CD4-positive, CD25-positive, alpha-beta regulatory T cell (primary cell): ENCODE measurements at regions not wholly inside any gene's neighbourhood (a gene's known extent, or its start where the extent isn't known, plus 50 kb on each side); places are given as distances from the start of the nearest gene placed in this dataset.

Experiments
- ATAC-seq, 2 donors: fragments of 150-1000 bp; cut with Tn5 transposase; one replicate each; pipeline ENCODE4 v1.10.0; 2021; ENCODE audit warnings: low read depth in 2 of 2, moderate number of reproducible peaks in 2 of 2, moderate library complexity in 1 of 2
- DNase-seq, 3 donors: peaks; one replicate each; pipeline versions ENCODE4 v3.0.0 to v3.0.0-alpha.2; 2012 to 2022; ENCODE audit warnings: mixed read lengths in 1 of 3
- H3K27ac ChIP-seq: one replicate; pipeline ENCODE4 v1.7.0; 2013; ENCODE audit warnings: mild to moderate bottlenecking, low read length; ENCODE audit not compliant: insufficient read depth, poor library complexity, severe bottlenecking
- H3K27me3 ChIP-seq: one replicate; pipeline ENCODE4 v1.7.0; 2013; ENCODE audit warnings: low read length; ENCODE audit not compliant: control insufficient read depth, insufficient read depth
- H3K36me3 ChIP-seq: one replicate; pipeline ENCODE4 v1.7.0; 2013; ENCODE audit warnings: mild to moderate bottlenecking, low read length, moderate library complexity; ENCODE audit not compliant: control insufficient read depth, insufficient read depth
- H3K4me1 ChIP-seq: 2 replicates; pipeline ENCODE4 v1.7.0; 2013; ENCODE audit warnings: mild to moderate bottlenecking, low read length; ENCODE audit not compliant: insufficient read depth, control insufficient read depth, poor library complexity, severe bottlenecking
- H3K4me3 ChIP-seq: one replicate; pipeline ENCODE4 v1.7.0; 2013; ENCODE audit warnings: low read depth, mild to moderate bottlenecking, low read length, moderate library complexity
- H3K9me3 ChIP-seq, 2 experiments: 1 replicate in 1 of 2; 2 replicates in 1 of 2; pipeline ENCODE4 v1.7.0; 2013; ENCODE audit warnings: low read length in 2 of 2, mild to moderate bottlenecking in 1 of 2, moderate library complexity in 1 of 2; ENCODE audit not compliant: control insufficient read depth in 2 of 2
- H3K27ac Mint-ChIP-seq, 3 donors: one replicate each; pipeline ENCODE4 v1.8.0; 2020 to 2022; ENCODE audit warnings: mild to moderate bottlenecking in 3 of 3, mixed read lengths in 3 of 3, moderate library complexity in 2 of 3
- H3K27me3 Mint-ChIP-seq: one replicate; pipeline ENCODE4 v1.8.0; 2022; ENCODE audit warnings: mild to moderate bottlenecking, mixed read lengths
- H3K36me3 Mint-ChIP-seq: one replicate; pipeline ENCODE4 v1.8.0; 2020; ENCODE audit warnings: mixed read lengths
- H3K4me1 Mint-ChIP-seq, 4 donors: one replicate each; pipeline ENCODE4 v1.8.0; 2020 to 2022; ENCODE audit warnings: mixed read lengths in 4 of 4, mild to moderate bottlenecking in 1 of 4
- H3K4me3 Mint-ChIP-seq, 4 donors: one replicate each; pipeline ENCODE4 v1.8.0; 2020 to 2022; ENCODE audit warnings: mild to moderate bottlenecking in 4 of 4, mixed read lengths in 4 of 4, moderate library complexity in 3 of 4
- H3K9me3 Mint-ChIP-seq, 7 donors: one replicate each; pipeline ENCODE4 v1.8.0; 2020 to 2022; ENCODE audit warnings: mixed read lengths in 7 of 7, mild to moderate bottlenecking in 3 of 7, moderate library complexity in 2 of 7

- Histone ChIP-seq H3K4me3 (no peak overlapping the region), H3K27me3 (peaks cover 1% of the 10 kb centered on the region), H3K9me3 (no peaks in the 10 kb centered on the region), H3K36me3 (no peaks in the 10 kb centered on the region), H3K27ac (no peak overlapping the region), H3K4me1 (no peaks in the 10 kb centered on the region)
- no peak for DNase-seq
- Mint-ChIP-seq H3K27ac (no peak overlapping the region), H3K36me3 (no peaks in the 10 kb centered on the region), H3K4me3 (no peak overlapping the region), H3K9me3 (no peaks in the 10 kb centered on the region), H3K4me1 (no peaks in the 10 kb centered on the region), H3K27me3 (no peaks in the 10 kb centered on the region)
- no peak for ATAC-seq
Observed at GRCh38 chr1:232450615-232451014, 179.3 kb downstream of the SIPA1L2 start.

GRCh38 chr1:232447125-232447524 lies 182.8 kb downstream of the SIPA1L2 start:
- no peaks in the 10 kb centered on the region for H3K9me3 Mint-ChIP-seq
- Histone ChIP-seq H3K36me3 (no peaks in the 10 kb centered on the region), H3K9me3 (no peaks in the 10 kb centered on the region), H3K4me1 (no peaks in the 10 kb centered on the region), H3K27ac (no peak overlapping the region), H3K4me3 (no peak overlapping the region), H3K27me3 (peaks cover 1% of the 10 kb centered on the region)
- H3K4me1 Mint-ChIP-seq = no peaks in the 10 kb centered on the region
- H3K36me3 Mint-ChIP-seq = no peaks in the 10 kb centered on the region
- H3K4me3 Mint-ChIP-seq = no peak overlapping the region
- DNase-seq = no peak
- no peak for ATAC-seq
- H3K27ac Mint-ChIP-seq = no peak overlapping the region
- no peaks in the 10 kb centered on the region for H3K27me3 Mint-ChIP-seq

- no peaks in the 10 kb centered on the region for H3K9me3 Mint-ChIP-seq
- H3K36me3 Mint-ChIP-seq = no peaks in the 10 kb centered on the region
- Histone ChIP-seq H3K9me3 (no peaks in the 10 kb centered on the region), H3K27ac (no peak overlapping the region), H3K4me3 (no peak overlapping the region), H3K4me1 (no peaks in the 10 kb centered on the region), H3K36me3 (no peaks in the 10 kb centered on the region), H3K27me3 (peaks cover 1% of the 10 kb centered on the region)
- H3K27ac Mint-ChIP-seq = no peak overlapping the region
- ATAC-seq (no peak), DNase-seq (no peak)
- no peaks in the 10 kb centered on the region for H3K4me1 Mint-ChIP-seq
- H3K4me3 Mint-ChIP-seq = no peak overlapping the region
- no peaks in the 10 kb centered on the region for H3K27me3 Mint-ChIP-seq
Observed at GRCh38 chr1:232445361-232446106, 184.4 kb downstream of the SIPA1L2 start.

GRCh38 chr1:232443372-232443771 lies 186.6 kb downstream of the SIPA1L2 start:
- H3K27ac ChIP-seq = no peak overlapping the region
- H3K36me3 ChIP-seq = no peaks in the 10 kb centered on the region
- ATAC-seq (no peak), DNase-seq (no peak)
- H3K9me3 ChIP-seq = no peaks in the 10 kb centered on the region
- no peak overlapping the region for H3K27ac Mint-ChIP-seq
- no peaks in the 10 kb centered on the region for H3K27me3 ChIP-seq
- no peak overlapping the region for H3K4me3 ChIP-seq
- H3K4me1 Mint-ChIP-seq = no peaks in the 10 kb centered on the region
- H3K36me3 Mint-ChIP-seq = no peaks in the 10 kb centered on the region
- H3K4me3 Mint-ChIP-seq = no peak overlapping the region
- H3K9me3 Mint-ChIP-seq = no peaks in the 10 kb centered on the region
- no peaks in the 10 kb centered on the region for H3K27me3 Mint-ChIP-seq
- no peaks in the 10 kb centered on the region for H3K4me1 ChIP-seq

GRCh38 chr1:232441036-232441411 lies 188.9 kb downstream of the SIPA1L2 start:
- H3K4me1 ChIP-seq = no peaks in the 10 kb centered on the region
- Mint-ChIP-seq H3K36me3 (no peaks in the 10 kb centered on the region), H3K4me1 (no peaks in the 10 kb centered on the region), H3K27me3 (no peaks in the 10 kb centered on the region), H3K9me3 (no peaks in the 10 kb centered on the region), H3K27ac (no peak overlapping the region), H3K4me3 (no peak overlapping the region)
- H3K4me3 ChIP-seq = no peak overlapping the region
- ATAC-seq (no peak), DNase-seq (no peak)
- no peaks in the 10 kb centered on the region for H3K27me3 ChIP-seq
- no peak overlapping the region for H3K27ac ChIP-seq
- no peaks in the 10 kb centered on the region for H3K36me3 ChIP-seq
- no peaks in the 10 kb centered on the region for H3K9me3 ChIP-seq

GRCh38 chr1:232440325-232441035 lies 189.5 kb downstream of the SIPA1L2 start:
- no peak overlapping the region for H3K4me3 Mint-ChIP-seq
- no peaks in the 10 kb centered on the region for H3K27me3 ChIP-seq
- DNase-seq (peak in 1 of 3 donors; percentile 4), ATAC-seq (no peak)
- H3K9me3 ChIP-seq = no peaks in the 10 kb centered on the region
- no peaks in the 10 kb centered on the region for H3K27me3 Mint-ChIP-seq
- H3K4me3 ChIP-seq = no peak overlapping the region
- H3K4me1 Mint-ChIP-seq = no peaks in the 10 kb centered on the region
- H3K27ac ChIP-seq = no peak overlapping the region
- H3K9me3 Mint-ChIP-seq = no peaks in the 10 kb centered on the region
- H3K36me3 ChIP-seq = no peaks in the 10 kb centered on the region
- no peaks in the 10 kb centered on the region for H3K4me1 ChIP-seq
- no peak overlapping the region for H3K27ac Mint-ChIP-seq
- no peaks in the 10 kb centered on the region for H3K36me3 Mint-ChIP-seq

- H3K4me1 Mint-ChIP-seq = no peaks in the 10 kb centered on the region
- DNase-seq = no peak
- no peaks in the 10 kb centered on the region for H3K9me3 Mint-ChIP-seq
- H3K4me3 Mint-ChIP-seq = no peak overlapping the region
- H3K27me3 ChIP-seq = no peaks in the 10 kb centered on the region
- H3K36me3 Mint-ChIP-seq = no peaks in the 10 kb centered on the region
- no peaks in the 10 kb centered on the region for H3K9me3 ChIP-seq
- H3K27ac ChIP-seq = no peak overlapping the region
- H3K27me3 Mint-ChIP-seq = no peaks in the 10 kb centered on the region
- H3K4me1 ChIP-seq = no peaks in the 10 kb centered on the region
- H3K4me3 ChIP-seq = no peak overlapping the region
- ATAC-seq = no peak
- no peaks in the 10 kb centered on the region for H3K36me3 ChIP-seq
- no peak overlapping the region for H3K27ac Mint-ChIP-seq
Observed at GRCh38 chr1:232439011-232439410, 190.9 kb downstream of the SIPA1L2 start.

- no peaks in the 10 kb centered on the region for H3K27me3 ChIP-seq
- DNase-seq = no peak
- no peaks in the 10 kb centered on the region for H3K36me3 Mint-ChIP-seq
- no peaks in the 10 kb centered on the region for H3K4me1 Mint-ChIP-seq
- H3K4me3 ChIP-seq = no peak overlapping the region
- no peak overlapping the region for H3K27ac Mint-ChIP-seq
- no peak overlapping the region for H3K27ac ChIP-seq
- H3K27me3 Mint-ChIP-seq = no peaks in the 10 kb centered on the region
- H3K4me3 Mint-ChIP-seq = no peak overlapping the region
- no peaks in the 10 kb centered on the region for H3K9me3 ChIP-seq
- H3K4me1 ChIP-seq = no peaks in the 10 kb centered on the region
- H3K9me3 Mint-ChIP-seq = no peaks in the 10 kb centered on the region
- H3K36me3 ChIP-seq = no peaks in the 10 kb centered on the region
- no peak for ATAC-seq
Observed at GRCh38 chr1:232438476-232438875, 191.5 kb downstream of the SIPA1L2 start.
